ENCODE measurements at regions not wholly inside any gene's neighbourhood (a gene's known extent, or its start where the extent isn't known, plus 50 kb on each side); places are given as distances from the start of the nearest gene placed in this dataset.
"Not testable (repeated sequence)": the region's sequence is repeated elsewhere in the genome, so short reads cannot be mapped to it uniquely, and the experiment has no call there.

DNA sequence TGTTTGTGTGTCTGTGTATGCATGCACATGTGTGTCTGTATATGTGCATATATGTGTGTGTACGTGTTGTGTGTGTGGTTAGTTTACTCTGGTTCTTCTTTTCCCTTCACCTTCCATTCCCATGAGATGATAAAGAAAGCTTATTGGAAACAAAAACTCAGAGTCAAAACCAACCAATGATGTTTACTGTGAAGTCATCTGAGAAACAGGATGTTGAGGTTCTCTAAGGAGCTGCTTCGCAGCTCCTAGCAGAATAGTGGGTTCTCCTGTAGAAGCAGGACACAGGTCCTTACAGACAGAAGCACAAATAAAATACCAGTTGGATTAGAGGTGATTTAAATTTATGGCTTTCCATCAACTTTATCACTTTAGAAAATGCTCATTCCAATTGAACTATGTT, 256.1 kb upstream of the PLET1 start:
- ATAC-seq = no peak

DNA sequence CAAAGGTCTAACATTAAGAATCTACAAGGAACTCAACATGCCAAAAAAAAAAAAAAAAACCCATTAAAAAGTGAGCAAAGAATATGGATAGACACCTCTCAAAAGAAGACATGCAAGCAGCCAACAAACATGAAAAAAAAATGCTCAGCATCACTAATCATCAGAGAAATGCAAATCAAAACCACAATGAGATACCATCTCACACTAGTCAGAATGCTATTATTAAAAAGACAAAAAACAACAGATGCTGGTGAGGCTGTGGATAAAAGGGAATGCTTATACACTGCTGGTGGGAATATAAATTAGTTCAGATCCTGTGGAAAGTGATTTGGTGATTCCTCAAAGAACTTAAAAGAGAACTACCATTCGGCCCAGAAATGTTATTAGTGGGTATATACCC, 257.7 kb upstream of the PLET1 start:
- no peak for ATAC-seq

DNA sequence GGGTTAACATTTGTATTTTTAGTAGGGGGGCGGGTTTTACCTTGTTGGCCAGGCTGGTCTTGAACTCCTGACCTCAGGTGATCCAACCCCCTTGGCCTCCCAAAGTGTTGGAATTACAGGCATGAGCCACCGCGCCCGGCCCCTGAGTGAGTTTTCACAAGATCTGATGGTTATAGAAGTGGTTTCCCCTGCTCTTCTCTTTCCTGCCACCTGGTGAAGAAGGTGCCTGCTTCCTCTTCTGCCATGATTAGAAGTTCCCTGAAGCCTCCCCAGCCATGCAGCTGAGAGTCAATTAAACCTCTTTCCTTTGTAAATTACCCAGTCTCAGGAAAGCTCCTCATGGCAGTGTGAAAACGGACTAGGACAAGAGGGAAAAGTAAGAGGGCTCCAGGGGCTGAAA, 259.1 kb upstream of the PLET1 start:
- ATAC-seq = no peak

DNA sequence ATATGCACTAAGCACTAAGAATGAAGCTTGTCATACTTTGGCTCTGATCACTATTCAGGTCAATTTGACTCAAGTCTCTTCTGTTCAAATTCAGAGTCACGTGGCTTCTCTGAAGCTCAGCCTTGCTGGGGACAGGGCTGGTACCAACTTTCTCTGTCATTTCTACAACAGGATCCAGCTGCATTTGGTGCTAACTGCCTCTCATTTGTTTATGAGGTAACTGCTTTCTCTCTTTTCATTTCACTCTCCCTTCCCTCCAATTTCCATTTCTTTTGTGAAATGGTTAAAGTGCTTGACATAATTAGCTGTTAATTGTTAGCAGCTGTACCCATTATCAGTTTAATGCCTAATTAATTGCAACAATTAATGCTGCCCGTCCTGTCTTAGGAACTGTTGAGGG, 259.7 kb upstream of the PLET1 start:
- no peak for ATAC-seq

DNA sequence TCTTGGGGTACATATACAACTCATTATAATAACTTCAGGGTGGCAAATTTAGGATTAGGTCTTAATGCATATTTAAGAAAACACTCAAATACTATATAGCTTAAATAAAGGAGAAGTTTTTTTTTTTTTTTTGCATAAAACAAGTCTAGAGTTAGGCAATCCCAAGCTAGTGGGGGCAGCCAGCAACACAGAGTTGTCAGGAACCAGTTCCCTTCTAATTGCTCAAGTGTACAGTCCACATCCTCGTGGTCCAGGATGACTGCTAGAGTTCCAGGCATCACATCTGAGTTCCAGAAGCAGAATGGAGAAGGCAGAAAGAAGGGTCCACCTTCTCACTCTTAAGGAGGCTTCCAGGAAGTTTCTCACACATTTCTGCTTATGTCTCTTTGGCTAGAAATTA, 261.9 kb upstream of the PLET1 start:
- no peak for ATAC-seq

DNA sequence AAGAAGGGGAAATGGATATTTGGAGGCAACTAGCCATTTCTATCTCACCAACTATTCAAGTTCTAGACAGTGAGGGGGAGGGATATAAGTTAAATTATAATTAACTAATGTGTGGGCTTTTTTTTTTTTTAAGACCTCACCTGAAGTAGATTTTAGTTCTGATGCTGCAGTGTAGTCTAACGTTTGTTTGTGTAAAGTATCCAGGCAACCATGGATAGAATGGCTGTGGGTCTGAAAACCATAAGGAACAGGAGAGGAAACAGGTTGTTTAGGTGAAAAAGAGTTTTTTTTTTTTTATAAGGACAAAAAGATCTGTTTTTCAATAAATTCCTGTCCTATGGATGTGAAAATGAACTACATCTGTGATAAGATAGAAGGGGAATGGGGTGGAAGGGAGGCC, 262.4 kb upstream of the PLET1 start:
- ATAC-seq = no peak

DNA sequence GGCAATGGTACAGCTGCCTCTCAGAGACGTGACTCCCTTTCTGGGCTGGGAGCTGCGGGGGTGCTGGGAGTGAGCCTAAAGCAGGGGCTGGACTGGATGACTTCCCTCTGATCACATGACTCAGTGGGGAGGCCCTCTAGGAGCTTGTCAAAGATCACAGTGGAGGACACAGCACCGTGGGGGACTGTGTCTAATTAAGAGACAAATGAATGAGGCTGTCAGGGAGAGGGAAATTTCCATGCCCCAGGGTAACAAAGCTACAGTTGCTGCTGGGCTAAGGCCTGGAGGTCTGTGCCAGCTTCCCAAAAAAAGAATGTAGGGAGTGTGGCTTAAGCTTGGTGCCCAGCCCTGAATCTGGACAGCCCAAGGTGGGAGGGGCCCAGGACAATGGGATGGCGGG, 262.8 kb upstream of the PLET1 start:
- ATAC-seq = no peak

DNA sequence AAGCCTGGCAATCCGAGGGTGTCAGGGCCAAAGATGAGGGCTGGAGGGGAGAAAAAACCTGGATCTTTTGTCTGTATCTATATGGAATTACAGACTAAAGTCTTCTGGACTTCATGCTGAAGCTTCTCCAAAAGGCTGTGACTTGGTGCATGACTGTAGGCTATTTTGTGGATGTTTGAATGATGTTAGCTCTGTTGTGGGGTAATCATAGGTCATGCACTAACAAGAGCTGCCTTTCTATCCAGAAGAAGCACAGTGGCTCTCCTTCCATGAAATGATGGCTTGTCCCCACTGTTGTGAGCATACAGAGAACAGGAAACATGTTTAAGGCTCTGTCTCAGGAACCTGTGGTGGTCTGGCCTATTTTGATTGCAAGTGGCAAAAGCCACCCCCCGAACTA, 263.3 kb upstream of the PLET1 start:
- ATAC-seq = no peak

DNA sequence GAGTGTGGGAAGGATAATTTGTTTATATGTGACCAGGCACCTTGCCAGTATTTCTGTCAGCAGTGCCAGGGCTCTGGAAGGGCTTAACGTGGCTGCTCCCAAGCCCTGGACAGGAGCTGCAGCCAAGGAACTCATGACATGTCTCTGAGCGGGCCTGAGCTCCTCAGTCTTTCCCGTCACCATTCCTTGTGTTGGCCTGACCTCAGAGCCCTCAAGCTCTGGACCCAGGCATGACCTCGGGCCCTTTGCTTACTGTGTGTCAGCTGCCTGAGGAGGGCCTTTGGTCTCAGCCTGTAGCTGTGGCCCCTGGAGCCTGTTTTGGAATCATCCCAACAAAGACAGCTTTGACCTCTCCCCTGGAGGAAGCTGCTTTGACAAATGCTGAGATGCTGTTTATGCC, 264.1 kb upstream of the PLET1 start:
- ATAC-seq = no peak

DNA sequence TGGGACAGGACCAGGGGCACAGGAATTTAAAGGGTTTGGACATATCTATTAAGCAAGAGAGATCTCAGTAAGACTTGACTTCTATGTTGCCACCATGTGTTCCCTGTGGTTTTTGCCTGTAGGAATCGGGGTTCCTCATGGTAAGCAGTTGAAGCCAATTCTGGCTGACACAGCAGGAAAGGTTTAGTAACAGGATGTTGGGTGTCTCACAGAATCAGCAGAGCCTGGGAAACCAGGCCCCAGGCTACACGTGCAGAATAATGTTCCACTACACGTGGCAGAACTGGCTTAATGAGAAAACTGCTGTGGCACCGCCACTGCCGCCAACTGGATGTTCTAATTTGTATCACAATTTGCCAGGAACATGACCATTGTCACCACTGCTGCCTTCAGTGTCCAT, 264.6 kb upstream of the PLET1 start:
- ATAC-seq = no peak

DNA sequence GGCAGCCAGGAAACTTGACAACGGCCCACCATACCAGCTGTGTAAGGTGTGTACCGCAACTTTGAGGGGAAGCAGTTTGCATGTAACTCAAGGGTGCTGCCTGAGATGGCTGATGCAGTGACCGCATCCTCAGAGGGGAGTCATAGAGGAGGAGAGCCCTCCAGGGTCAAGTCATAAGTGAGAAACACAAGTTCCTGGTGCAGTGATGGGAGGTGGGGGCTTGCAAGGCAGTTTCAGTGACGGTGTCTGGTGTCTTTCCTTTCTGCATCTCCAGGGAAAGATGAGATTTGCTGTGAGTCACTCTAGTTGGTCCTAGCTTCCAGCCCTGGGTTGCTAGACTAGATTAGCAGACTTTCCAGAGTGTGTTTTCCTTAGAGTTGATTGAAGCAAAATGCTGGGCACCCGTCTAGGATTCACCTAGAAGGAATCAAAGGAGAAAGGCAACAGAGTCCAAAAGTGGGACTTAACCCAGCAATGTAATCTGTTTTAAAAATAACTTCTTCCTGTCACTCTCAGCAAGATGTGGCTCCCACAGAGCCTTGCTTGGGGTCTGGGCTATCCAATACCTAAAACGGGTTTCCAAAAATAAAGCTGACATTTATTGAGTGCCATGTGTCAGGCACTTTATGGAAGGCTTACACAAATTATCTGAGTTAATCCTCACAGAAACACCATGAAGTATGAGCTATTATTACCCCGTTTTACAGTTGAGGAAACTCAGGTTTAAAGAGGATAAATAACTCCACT, 265.4 kb upstream of the PLET1 start:
- no peak for ATAC-seq

DNA sequence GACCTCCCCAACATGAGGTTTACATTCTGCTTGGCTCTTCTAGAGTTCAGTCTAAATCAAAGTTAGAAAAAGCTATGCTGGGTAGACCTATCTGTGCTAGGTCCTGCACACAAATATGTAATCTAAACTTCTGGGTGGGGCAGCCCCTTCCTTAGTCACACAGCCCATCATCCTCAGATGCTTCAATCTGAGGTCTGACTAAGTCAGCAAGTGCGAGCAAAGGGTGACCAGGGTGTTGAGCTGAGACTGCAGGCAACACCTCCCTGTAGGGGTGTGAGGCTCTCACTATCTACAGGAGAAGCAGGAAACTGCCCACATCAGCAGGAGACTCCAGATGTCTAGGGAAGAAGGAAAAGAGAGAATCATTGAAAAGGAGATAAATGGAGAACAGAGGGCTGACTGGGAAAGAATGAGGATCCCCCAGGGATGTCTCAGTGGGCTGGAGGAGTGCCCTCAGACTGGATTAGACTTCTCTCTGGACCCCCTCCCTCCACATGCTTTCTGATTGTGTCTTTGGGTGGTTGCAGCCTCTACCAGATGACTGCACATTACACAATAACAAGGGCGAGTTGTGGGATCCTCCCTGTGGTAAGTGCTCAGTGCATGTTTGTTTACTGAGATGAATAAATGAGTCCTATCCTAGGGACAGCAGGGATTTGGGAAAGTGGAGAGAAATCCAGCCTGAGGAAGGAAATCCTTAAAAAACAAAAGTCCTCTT, 266.2 kb upstream of the PLET1 start:
- peak; percentile 60 to 76 for ATAC-seq

DNA sequence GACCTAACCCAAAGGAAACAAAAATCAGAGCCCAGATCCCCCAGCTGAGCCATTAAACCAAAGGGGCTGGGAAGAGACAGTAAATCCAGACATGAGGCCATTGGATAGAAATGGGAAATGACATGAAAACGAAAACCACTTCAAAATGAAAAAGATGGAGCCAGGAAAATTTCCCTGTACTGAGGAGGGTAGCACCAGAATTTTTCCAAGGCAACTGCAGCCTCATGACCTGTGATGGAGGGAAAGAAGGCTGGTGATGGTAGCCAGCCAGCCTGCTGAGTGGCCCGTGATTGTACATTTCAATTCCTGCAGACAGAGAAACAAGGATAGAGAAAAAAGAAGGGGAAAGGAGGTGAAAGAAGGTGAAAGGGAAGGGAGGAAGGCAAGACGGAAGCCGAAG, 268.4 kb upstream of the PLET1 start:
- no peak for ATAC-seq

DNA sequence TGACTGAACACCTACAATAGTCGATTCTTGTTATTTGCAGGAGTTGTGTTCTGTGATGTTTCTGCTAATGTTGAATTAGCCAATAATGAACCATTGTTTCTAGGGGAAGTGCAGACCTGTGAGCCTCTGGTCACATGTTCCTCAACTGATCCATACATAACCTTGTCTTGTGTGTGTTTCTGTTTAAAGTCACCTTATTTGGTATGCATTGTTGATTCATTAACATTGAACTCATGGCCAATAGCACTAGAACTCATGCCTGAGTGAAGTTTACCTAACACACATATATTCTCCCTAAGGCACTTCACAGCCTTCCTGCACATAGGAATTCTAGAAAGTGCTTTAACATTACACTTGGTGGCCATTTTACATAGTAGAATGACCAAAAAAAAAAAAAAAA, 271.8 kb upstream of the PLET1 start:
- no peak for ATAC-seq

DNA sequence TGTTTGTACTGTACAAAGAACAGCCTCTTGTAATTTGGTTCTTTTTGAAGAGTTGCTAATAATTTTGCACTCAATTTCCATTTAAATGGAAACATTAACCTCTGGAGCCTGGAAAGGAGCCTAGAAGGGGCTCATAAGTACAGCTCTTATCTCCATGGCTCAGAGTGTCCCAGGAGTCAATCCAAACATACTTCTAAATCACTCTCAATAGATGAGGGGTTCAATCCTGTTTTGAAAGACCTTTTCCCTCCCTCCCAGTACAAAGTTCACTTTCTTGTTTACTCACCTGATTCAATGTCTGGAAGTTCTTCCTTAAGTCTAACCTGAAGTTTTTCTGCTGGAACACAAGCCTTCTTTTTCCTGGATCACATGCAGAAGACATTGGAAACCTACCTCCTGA, 273.0 kb upstream of the PLET1 start:
- no peak for ATAC-seq

DNA sequence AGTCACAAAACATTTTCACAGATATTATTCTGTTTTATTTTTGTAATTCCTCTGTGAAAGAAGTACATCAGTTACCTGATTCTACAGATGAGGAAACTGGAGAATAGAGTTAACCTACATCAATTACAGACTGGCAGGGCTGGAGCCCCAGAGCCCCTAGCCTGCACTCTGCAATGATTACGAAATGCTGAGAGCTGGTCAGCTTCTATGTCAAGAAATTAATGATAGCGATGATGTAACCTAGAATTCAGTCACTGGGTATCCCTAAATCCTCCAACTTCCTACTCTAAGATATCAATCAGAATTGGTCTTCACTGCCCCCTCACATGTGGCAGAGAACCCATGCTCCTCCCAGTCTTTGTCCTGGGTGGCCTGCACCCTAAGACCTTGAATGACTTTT, 273.5 kb upstream of the PLET1 start:
- no peak for ATAC-seq

DNA sequence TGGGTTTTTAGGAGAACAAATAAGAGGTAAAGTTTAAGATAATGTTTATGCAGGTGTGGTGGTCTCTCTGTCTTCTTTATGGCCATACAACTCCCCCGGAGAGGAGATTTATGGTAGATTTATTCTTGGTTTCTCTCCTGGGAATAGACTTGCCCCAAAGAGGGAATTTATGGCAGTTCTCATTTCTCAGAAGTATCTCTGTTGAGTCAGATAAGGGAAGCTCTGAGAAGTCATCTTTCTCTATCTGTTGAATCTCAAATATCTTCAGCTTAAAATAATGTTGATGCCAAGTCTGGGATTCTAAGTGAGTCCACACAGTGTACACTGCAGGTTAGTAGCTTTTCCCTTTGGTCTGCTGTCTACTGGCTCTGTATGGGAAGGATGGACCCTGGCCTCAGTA, 276.4 kb upstream of the PLET1 start:
- ATAC-seq = no peak

DNA sequence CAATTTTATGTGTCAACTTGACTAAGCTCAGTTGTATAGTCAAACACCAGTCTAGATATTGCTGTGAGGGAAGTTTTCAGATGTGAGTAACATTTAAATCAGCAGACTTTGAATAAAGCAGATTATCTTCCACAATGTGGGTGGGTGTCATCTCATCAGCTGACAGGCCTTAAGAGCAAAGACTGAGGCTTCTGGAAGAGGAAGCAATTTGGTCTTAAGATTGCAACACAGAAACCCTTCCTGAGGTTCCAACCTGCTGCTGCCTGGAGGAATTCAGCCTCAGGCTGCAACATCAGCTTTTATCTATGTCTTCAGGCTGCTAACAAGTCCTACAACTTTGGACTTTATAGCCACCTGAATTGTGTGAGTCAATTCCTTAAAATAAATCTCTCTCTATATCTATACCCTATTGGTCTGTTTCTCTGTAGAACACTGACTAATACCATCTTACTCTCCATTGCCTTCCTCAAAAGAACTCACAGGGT, 277.2 kb upstream of the PLET1 start:
- no peak for ATAC-seq

DNA sequence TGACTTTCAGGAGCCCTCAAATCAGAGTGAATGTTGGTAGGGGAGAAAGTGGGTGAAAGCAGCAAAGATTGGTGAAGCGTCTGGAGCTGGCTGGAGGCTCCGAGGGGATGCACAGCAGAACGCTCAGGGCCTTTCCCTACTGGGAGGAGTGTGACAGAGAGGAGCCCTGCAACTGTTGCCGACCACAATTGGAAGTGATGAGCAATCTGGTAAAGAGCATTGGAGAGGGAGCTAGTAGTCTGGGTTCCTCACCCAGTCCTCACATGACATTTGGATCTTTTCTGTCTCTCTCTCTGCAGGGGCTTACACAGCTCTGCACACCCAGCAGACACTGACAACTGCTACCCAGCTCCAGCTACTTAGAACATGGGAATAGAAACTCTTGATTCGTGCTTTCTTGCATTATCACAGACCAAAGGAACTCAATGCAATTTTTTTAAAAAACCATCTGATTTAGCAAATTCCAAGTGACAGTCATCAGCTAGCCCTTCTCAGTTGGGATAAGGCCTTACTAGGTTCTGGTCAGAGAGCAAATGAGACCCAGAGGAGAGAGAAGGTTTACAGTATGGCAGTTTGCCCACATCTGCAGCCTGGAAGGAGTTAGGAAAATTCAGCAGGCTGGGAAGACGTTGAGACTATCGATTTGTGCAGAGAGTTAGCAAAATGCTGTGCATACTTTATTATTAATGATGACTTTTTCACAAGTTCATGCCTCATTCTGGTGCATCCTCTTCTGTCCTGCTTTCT, 278.0 kb upstream of the PLET1 start:
- no peak for ATAC-seq

DNA sequence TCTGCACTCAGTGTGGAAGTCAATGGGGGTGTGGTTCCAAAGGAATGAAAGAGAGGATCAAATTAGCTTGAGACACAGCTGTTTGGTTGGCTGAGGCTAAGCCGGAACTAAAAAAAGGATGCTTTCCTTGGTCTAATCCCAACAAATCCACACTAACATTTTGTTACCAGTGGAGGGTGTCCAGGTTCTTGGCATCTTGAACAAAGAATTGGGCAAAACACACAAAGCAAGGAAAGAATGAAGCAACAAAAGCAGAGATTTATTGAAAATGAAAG, 278.6 kb upstream of the PLET1 start:
- ATAC-seq = not testable (repeated sequence)

DNA sequence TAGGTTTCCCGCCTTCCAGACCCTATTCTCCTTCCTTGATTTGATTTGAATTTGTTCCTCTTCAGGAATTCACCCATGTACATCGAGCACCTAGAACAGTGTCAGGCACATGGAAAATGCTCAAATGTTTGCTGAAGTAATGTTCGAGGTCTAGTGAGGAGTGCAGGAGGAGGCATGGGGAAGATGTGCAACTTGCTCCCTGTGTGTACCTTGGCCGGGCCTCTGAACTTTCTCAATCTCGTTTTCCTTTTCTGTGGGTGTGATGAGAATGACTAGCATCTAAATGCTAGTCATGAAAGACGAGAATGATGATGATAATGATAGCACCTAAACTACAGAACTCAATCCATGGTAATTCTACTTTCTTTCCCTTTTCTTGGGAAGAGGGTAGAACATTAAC, 279.1 kb upstream of the PLET1 start:
- ATAC-seq = no peak

DNA sequence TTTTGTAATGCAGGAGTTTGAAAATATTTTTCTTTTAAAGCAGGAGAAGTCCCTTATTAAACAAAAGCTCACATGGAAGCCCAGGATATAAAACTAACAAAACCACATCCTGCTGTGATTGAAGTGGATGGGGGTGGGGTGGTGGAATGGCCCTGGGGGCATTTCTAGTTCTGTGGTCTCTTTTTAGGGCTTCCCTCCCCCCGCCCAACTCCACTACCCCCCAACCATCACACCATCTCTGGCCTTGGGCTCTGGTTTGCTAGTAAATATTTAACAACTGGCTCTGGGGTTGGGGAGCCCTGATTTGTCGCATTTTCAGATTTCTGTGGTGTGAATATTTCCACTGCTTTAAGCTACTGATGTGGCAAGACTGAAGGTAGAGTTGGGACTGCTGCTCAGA, 279.6 kb upstream of the PLET1 start:
- ATAC-seq = no peak

DNA sequence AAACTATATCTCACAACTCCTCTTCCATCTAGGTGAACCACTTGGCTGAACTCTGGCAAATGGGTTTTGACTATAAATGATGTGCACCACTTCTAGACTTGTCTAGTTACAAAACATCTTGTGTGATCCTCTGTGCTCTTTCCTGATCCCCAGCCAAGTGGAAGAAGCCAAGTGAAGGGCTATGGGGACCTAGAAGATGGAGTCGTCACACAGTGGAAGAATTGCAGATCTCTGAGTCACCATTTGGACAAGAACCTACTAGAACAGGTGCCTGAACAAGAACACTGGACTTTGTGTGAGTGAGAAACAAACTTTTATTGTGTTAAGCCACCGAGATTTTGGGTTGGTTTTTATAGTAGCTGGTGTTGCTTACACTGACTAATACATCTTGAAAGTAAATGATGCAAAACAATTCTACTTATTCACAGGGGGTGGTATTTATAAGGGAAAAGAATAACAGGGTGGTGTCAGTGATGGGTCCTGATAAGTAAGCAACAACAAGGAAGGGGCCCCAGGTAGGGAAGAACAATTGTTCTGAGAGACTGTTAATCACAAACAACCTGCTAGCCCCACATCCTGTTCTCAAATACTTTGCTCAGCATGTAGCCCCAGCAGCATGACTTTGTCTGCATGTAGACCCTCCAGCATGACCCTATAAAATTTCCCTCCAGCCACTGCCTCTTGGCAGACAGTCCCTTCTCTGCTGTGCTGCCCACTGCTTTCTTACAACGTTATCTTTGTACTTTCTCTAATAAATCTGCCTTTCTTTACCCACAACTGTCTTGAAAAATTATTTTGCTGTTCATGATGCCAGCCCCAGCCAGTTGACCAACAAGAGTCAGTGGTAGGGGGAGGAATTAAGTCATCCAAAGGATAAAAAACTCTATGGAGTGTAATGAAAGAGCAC, 280.7 kb upstream of the PLET1 start:
- no peak for ATAC-seq
